CD4-positive, alpha-beta T cell (primary cell): ENCODE measurements at regions not wholly inside any gene's neighbourhood (a gene's known extent, or its start where the extent isn't known, plus 50 kb on each side); places are given as distances from the start of the nearest gene placed in this dataset.

Experiments used
- ATAC-seq: fragments of 200-7000 bp; cut with Tn5 transposase; one replicate; pipeline ENCODE4 v1.10.0; 2022; ENCODE audit warnings: mild to moderate bottlenecking; ENCODE audit not compliant: poor library complexity
- CTCF ChIA-PET: fragments of 350-600 bp; sonication (Branson Sonifier 250); formaldehyde crosslinking; loops from one replicate; lab custom pipeline; 2021; ENCODE audit warnings: antibody characterized with exemption, inconsistent platforms; lab: Charles Lee
- POLR2A ChIA-PET: fragments of 350-600 bp; sonication (Branson Sonifier 250); formaldehyde crosslinking; loops from one replicate; lab custom pipeline; 2021; ENCODE audit warnings: antibody characterized with exemption, inconsistent platforms; lab: Charles Lee
- DNase-seq, 14 experiments: peaks; one replicate each; pipeline ENCODE4 v3.0.0-alpha.2; 2013 to 2020; ENCODE audit warnings: mixed read lengths in 2 of 14
- H3K27ac ChIP-seq, 2 donors: one replicate each; pipeline versions ENCODE4 v1.5.1 to v1.7.0; 2013; ENCODE audit warnings: low read length in 2 of 2, low read depth in 1 of 2, mild to moderate bottlenecking in 1 of 2
- H3K27me3 ChIP-seq, 2 experiments: 1 replicate in 1 of 2; 2 replicates in 1 of 2; pipeline versions ENCODE4 v1.6.1 to v1.7.0; 2013; ENCODE audit warnings: low read length in 2 of 2, control low read depth in 1 of 2, mild to moderate bottlenecking in 1 of 2, moderate library complexity in 1 of 2; ENCODE audit not compliant: insufficient read depth in 2 of 2, control insufficient read depth in 1 of 2
- H3K36me3 ChIP-seq: one replicate; pipeline ENCODE4 v1.6.1; 2013; ENCODE audit warnings: low read length, control low read depth; ENCODE audit not compliant: insufficient read depth
- H3K4me1 ChIP-seq: one replicate; pipeline ENCODE4 v1.6.1; 2013; ENCODE audit warnings: low read length, control low read depth; ENCODE audit not compliant: insufficient read depth
- H3K4me3 ChIP-seq: one replicate; pipeline ENCODE4 v1.5.1; 2013; ENCODE audit warnings: mild to moderate bottlenecking, low read length, moderate library complexity
- H3K9me3 ChIP-seq, 2 experiments: 1 replicate in 1 of 2; 2 replicates in 1 of 2; pipeline versions ENCODE4 v1.6.1 to v1.7.0; 2013; ENCODE audit warnings: low read length in 2 of 2, mild to moderate bottlenecking in 2 of 2, control low read depth in 1 of 2, moderate library complexity in 1 of 2; ENCODE audit not compliant: control insufficient read depth in 1 of 2, insufficient read depth in 1 of 2
- H3K27ac Mint-ChIP-seq: one replicate; pipeline ENCODE4 v1.8.0; 2020; ENCODE audit warnings: mixed read lengths
- H3K27me3 Mint-ChIP-seq: one replicate; pipeline ENCODE4 v1.8.0; 2021; ENCODE audit warnings: mixed read lengths
- H3K36me3 Mint-ChIP-seq: one replicate; pipeline ENCODE4 v1.8.0; 2021; ENCODE audit warnings: low read depth, mixed read lengths
- H3K4me1 Mint-ChIP-seq: one replicate; pipeline ENCODE4 v1.8.0; 2021; ENCODE audit warnings: low read depth, mixed read lengths
- H3K4me3 Mint-ChIP-seq: one replicate; pipeline ENCODE4 v1.8.0; 2020; ENCODE audit warnings: mild to moderate bottlenecking, mixed read lengths
- H3K9me3 Mint-ChIP-seq: one replicate; pipeline ENCODE4 v1.8.0; 2020; ENCODE audit warnings: mixed read lengths
- intact Hi-C, 2 experiments: fragments of 100-400 bp; cut with DNase I in 1 of 2; cut with micrococcal nuclease in 1 of 2; formaldehyde crosslinking; loops; one replicate each; pipeline versions ENCODE4 v1.15.1 to v1.9.0; 2023 to 2025; cut with DNase I, micrococcal nuclease
- TF ChIP-seq, protein P1 (sequence below): fragments of 200-600 bp; IDR thresholded peaks from one replicate; pipeline ENCODE4 v1.8.0; 2022; ENCODE audit warnings: antibody characterized with exemption, mild to moderate bottlenecking

DNA sequence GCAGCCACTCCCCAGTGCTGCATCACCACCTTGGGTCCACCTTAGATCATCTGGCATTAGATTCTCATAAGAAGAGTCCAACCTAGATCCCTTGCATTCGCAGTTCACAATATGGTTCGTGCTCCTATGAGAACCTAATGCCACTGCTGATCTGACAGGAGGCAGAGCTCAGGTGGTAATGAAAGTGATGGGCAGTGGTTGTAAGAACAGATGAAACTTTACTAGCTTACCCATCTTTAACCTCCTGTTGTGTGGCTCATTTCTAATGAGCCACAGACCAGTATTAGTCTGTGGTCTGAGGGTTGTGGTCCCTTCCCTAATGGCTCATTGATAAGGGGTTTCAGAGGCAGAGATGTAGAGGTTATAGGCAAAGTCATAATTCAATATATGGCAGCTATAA is 615.9 kb upstream of the MIS18BP1 start:
- Histone ChIP-seq H3K27me3 (no peaks in the 10 kb centered on the region), H3K36me3 (no peaks in the 10 kb centered on the region), H3K27ac (no peak overlapping the region), H3K4me3 (no peak overlapping the region), H3K4me1 (no peaks in the 10 kb centered on the region), H3K9me3 (peaks cover 0 to 5% of the 10 kb centered on the region in 2 experiments)
- peaks cover 7% of the 10 kb centered on the region for H3K9me3 Mint-ChIP-seq
- H3K4me3 Mint-ChIP-seq: no peak overlapping the region
- ATAC-seq: no peak
- no peaks in the 10 kb centered on the region for H3K36me3 Mint-ChIP-seq
- intact Hi-C loops: no loop called here
- no peak for DNase-seq
- no peaks in the 10 kb centered on the region for H3K4me1 Mint-ChIP-seq
- no peak overlapping the region for H3K27ac Mint-ChIP-seq
- ChIA-PET POLR2A (no interaction called here), CTCF (no interaction called here)
- no peaks in the 10 kb centered on the region for H3K27me3 Mint-ChIP-seq
- TF ChIP-seq, protein P1, sequence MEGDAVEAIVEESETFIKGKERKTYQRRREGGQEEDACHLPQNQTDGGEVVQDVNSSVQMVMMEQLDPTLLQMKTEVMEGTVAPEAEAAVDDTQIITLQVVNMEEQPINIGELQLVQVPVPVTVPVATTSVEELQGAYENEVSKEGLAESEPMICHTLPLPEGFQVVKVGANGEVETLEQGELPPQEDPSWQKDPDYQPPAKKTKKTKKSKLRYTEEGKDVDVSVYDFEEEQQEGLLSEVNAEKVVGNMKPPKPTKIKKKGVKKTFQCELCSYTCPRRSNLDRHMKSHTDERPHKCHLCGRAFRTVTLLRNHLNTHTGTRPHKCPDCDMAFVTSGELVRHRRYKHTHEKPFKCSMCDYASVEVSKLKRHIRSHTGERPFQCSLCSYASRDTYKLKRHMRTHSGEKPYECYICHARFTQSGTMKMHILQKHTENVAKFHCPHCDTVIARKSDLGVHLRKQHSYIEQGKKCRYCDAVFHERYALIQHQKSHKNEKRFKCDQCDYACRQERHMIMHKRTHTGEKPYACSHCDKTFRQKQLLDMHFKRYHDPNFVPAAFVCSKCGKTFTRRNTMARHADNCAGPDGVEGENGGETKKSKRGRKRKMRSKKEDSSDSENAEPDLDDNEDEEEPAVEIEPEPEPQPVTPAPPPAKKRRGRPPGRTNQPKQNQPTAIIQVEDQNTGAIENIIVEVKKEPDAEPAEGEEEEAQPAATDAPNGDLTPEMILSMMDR: no peak

DNA sequence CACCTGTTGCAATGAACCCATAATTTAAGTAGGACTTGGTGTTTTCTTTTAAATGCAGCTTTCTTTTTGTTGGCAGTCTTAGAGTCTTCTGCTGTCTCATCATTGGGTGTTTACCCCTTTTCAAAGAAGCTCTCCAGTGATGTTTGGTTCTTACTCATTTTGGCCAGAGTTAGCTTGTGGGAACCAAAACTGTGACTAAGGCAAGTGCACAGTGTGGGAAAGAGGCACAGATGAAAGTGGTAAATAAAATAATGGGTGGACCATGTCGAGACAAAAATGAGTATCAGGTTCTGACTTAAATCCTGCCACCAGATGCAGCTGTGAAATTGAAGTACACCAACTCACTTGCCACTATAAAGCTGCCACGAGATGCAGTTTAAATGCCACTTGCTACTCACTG is 615.4 kb upstream of the MIS18BP1 start:
- Mint-ChIP-seq H3K27ac (no peak overlapping the region), H3K4me1 (no peaks in the 10 kb centered on the region), H3K27me3 (no peaks in the 10 kb centered on the region), H3K36me3 (no peaks in the 10 kb centered on the region), H3K9me3 (peaks cover 7% of the 10 kb centered on the region), H3K4me3 (no peak overlapping the region)
- Histone ChIP-seq H3K9me3 (peaks cover 0 to 5% of the 10 kb centered on the region in 2 experiments), H3K27ac (no peak overlapping the region), H3K36me3 (no peaks in the 10 kb centered on the region), H3K4me1 (no peaks in the 10 kb centered on the region), H3K4me3 (no peak overlapping the region), H3K27me3 (no peaks in the 10 kb centered on the region)
- ChIA-PET POLR2A (no interaction called here), CTCF (no interaction called here)
- TF ChIP-seq, protein P1: no peak
- DNase-seq (no peak), ATAC-seq (no peak)
- intact Hi-C loops: no loop called here

DNA sequence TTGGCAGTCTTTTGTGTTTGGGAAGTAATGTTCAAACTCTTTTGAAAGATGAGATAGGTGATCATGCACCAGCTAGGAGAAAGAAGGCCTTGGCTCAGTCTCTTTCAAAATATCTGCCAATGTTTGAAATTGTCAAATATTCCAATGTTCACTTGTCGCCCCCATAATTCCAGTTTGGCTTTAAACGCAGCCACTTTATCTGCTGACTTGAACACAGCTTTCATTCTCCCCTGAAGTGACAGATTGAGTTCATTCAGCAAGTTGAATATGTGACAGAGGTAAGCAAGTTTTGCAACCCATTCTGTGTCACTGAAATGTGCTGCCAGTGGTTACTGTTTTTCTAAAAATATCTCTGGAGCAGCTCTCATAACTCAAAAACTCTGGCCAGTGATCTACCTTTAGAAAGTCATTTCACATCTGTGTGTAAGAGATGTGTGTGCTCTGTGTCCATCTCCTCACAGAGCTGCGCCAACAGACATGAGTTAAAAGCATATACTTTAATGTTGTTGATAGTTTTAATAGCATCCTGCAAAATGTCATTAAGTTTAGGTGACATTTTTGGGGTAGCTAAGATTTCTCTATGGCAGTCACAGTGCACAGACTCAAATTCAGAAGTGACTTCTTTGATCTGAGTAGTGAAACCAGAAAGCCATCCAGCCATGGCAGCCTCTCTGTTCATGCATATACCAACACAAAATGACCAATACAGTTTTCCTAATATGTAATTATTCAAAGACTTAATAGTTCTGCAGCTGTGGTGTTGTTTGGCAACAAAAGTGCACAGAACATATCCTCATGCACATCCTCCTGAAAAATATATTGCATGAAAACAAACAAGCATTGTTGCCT is 614.3 kb upstream of the MIS18BP1 start:
- TF ChIP-seq, protein P1: no peak
- no peaks in the 10 kb centered on the region for H3K4me1 ChIP-seq
- Mint-ChIP-seq H3K4me1 (no peaks in the 10 kb centered on the region), H3K9me3 (peaks cover 7% of the 10 kb centered on the region), H3K27me3 (no peaks in the 10 kb centered on the region), H3K4me3 (no peak overlapping the region), H3K36me3 (no peaks in the 10 kb centered on the region), H3K27ac (no peak overlapping the region)
- intact Hi-C loops: no loop called here
- H3K4me3 ChIP-seq: no peak overlapping the region
- no peak for DNase-seq
- H3K27me3 ChIP-seq: no peaks in the 10 kb centered on the region
- no peaks in the 10 kb centered on the region for H3K36me3 ChIP-seq
- no peak for ATAC-seq
- CTCF ChIA-PET: no interaction called here
- POLR2A ChIA-PET: no interaction called here
- no peak overlapping the region for H3K27ac ChIP-seq
- peaks cover 0 to 5% of the 10 kb centered on the region in 2 experiments for H3K9me3 ChIP-seq
